Left hindlimb (tissue), 1 donor: ENCODE measurements at regions not wholly inside any gene's neighbourhood (a gene's known extent, or its start where the extent isn't known, plus 50 kb on each side); places are given as distances from the start of the nearest gene placed in this dataset.
"Not testable (repeated sequence)": the region's sequence is repeated elsewhere in the genome, so short reads cannot be mapped to it uniquely, and the experiment has no call there.

ENCODE experiments used
- DNase-seq: peaks from one replicate; pipeline ENCODE4 v3.0.0-alpha.2; 2018

DNA sequence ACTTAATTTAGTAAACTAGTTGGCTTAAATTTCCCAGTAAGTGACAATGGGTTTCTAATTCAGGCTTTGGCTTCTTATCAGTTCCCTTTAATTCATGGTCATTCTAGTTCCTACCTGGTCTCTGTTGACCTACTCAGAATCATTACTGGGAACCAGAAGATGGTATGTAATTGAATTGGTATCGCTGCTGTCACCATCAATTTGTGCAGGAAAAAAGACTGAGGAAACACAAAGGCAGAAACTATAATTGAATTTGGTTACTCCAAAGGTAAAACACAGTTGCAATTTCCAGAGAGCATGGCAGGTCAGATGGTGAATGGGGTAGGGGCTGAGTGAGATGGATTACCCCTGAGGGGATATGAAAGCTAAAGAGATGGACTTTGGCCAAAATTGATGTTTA lies 226.5 kb upstream of the GAP43 start:
- DNase-seq, result no peak

GRCh38 chr3:115397433-115397832 lies 225.9 kb upstream of the GAP43 start:
- DNase-seq, result no peak

GRCh38 chr3:115398506-115398905 lies 224.8 kb upstream of the GAP43 start:
- DNase-seq, result no peak

DNA sequence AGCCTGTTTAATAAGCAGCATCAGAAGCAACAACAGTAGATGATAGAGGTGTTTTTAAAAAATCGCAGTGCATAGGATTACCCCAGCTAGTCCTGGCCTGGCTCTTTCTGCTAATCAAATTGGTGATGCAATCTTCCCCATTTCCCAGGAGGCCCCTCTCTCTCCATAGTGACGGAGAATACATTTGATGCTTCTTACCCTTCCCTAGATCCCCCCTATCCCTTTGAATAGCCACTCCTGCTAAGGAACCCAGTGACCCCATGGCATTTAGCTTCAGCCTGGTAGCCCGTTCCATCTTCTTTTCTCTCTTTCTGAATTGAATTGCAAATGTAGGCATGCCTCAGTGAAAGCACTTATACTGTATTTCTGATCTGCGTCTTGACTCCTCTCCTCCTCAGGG lies 223.6 kb upstream of the GAP43 start:
- no peak for DNase-seq

GRCh38 chr3:115401298-115401697 lies 222.0 kb upstream of the GAP43 start:
- DNase-seq, result no peak

DNA sequence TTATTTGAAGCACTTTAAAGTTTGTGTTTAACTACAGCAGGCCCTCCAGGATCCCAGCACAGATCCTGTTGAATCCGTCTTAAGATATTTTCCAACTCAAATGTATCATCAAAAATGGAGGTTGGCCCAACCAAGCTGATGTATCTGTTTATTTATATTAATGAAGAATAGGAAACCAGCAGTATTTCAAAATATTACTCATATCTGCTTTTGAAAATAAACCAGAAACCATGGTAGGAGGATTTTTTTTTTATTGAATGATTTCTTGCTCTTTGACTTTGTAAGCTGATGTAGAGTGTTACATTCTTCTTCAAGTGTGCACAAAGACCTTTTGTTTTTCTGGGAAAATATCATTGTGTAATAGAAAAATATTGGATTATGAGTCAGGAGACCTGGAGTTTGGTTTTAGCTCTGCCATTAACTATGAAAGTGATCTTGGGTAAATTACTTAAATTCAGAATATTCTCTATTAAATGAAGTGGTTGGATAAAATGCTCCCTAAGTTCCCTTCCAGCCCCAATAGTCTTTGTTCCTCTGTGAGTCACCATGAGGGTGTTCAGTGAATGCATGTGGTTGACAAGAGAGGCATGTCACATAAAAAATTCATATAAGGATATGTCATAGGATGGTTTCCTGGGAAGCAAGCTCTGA lies 221.3 kb upstream of the GAP43 start:
- DNase-seq, result no peak

DNA sequence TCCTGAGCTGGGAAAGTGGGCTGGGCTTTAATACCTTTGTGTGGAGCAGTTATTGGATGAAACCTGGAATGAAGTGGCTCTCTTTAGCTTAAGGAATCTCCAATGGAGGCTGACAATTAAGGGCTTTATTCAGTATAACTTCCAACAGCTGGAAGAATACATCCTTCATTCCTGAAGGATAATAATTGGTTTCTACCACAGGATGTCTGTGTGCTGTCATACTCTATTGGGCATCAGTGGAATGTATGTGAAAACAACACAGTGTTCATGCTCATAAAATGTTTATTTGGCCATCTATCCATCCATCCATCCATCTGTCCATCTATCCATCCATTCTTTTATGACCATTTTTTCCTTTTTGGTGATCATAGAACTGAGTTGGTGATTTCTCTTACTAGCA lies 220.7 kb upstream of the GAP43 start:
- no peak for DNase-seq

DNA sequence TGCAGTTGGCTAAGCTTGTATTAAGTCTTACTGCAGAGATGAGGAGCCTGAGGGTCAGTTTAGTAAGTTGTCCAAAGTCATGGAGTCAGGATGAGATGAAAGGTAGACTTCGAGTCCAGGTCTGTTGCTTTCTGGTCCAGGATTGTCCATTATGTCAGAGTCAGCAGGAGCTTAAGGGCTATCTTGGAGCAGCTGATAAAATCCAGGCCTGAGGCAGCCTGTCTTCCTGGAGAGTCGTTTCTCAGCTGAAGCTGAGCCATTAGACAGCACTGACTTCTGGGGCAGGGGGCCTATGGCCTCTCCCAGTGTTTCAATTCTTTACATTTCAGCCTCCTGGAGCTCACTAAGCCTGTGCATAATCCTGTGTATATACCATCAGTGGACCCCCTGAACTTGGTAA lies 219.5 kb upstream of the GAP43 start:
- DNase-seq, result no peak

GRCh38 chr3:115409596-115409995 lies 213.7 kb upstream of the GAP43 start:
- DNase-seq, result no peak

- DNase-seq, result not testable (repeated sequence)
Measured at GRCh38 chr3:115414610-115415009, 208.7 kb upstream of the GAP43 start.

DNA sequence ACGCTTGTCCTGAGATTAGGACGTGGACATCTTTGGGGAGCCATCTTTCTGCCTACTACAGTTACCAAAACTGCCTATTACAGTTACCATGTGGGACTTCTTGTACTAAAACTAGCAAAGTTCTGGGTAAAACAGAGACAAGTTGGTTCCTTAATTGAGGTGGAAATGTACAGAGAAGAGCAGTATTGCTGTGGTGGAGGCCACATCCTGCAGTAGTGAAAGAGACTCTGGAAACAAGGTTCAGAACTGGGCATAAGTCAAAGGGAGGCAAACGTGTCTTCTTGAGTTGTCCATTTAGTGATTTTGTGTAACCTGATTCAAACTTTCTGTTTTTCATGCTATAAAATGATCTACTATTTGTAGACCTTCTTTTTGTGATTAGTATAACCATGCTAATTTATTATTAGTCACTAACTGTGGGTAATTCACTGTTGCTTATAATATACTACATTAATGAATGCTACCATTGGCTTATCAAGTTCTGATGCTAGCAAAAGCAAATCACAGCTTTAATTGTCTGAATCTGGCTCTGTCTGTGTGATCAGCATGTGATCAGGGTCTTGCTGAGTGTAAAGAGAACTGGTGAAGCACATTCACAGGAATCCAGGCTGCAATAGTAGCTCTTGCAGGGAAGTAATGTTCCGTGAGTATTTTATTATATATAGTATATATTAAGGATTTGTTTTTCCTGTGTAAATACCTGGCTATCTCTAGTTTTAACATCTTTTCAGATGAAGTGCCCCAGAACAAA lies 207.9 kb upstream of the GAP43 start:
- no peak for DNase-seq

GRCh38 chr3:115418583-115418982 lies 204.7 kb upstream of the GAP43 start:
- no peak for DNase-seq

GRCh38 chr3:115420086-115420485 lies 203.2 kb upstream of the GAP43 start:
- no peak for DNase-seq

DNA sequence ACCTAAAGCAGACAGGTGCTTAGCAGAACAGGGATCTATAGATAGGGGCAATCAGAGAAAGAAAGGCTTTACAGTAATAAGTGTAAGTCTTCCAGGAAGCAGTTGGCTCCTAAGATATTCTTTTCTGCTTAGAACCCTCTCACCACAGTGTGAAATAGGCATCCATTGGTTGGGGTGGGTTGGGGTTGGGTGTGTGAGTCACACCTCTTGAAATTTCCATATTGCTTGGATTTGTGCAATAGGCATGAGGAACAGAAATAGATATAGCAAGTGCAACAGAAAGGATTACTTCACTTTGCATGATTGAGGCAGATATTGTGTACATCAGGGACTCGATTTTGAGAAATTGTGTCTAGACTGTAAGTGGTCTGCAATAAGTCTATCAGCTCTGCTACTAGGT lies 200.1 kb upstream of the GAP43 start:
- DNase-seq, result no peak

DNA sequence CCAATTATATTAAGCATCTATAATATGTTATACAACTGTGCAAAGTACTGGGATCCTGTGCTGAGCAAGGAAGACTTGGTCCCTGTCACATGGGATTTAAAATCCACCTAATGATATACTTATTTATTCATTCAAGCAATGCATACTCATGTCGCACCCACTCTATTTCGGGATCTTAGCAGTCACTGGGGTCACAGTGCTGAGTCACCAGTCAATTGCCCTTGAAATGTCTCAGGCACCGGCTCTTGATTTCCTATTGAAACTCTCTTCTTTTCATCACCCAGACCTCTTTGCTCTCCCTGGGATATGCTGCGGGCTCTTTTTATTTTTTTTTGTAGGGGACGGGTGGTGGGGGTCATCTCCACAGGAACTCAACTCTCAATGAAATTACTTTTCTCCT lies 194.5 kb upstream of the GAP43 start:
- DNase-seq, result no peak

- no peak for DNase-seq
Measured at GRCh38 chr3:115436767-115437301, 186.5 kb upstream of the GAP43 start.

DNA sequence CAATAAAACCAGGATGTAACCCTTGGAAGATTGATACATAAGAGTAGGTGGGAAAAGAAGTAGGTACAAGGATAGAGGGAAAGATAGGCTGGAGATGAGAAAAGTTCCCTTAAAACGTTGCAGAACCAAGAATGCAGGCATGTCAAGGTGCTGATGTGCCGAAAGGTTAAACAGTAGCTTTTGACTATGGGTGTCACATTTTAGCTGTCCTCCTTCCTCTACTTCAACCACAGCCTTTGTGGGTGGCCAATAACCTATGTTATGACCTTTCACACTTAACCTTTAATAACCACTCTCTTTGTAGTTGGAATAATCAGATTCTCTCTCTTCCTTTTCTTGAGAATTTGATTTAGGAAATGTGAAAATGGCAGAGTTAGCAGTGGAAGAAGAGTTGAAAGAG lies 184.5 kb upstream of the GAP43 start:
- DNase-seq, result no peak

GRCh38 chr3:115445559-115445958 lies 177.8 kb upstream of the GAP43 start:
- DNase-seq, result no peak

- DNase-seq, result no peak
Measured at GRCh38 chr3:115448851-115449250, 174.5 kb upstream of the GAP43 start.

DNA sequence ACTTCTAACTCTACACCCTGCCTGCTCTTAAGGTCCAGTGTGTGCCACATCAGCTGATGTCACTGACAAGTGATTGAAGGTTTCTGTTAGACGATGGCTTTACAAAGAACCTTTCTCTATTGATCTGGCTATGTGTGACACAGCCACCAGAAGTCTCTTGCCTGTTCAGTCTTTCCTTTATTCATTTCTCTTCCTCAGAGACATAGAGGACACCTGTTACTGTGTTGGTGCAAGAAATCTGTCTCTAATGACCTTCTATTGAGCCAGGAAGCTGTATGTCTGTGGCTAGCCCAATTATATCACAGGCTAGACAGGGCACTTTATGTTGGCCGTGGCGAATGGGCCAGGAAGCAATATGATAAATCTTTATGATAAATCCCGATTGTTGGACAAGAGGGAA lies 173.3 kb upstream of the GAP43 start:
- no peak for DNase-seq

GRCh38 chr3:115464036-115464435 lies 159.3 kb upstream of the GAP43 start:
- DNase-seq, result no peak

DNA sequence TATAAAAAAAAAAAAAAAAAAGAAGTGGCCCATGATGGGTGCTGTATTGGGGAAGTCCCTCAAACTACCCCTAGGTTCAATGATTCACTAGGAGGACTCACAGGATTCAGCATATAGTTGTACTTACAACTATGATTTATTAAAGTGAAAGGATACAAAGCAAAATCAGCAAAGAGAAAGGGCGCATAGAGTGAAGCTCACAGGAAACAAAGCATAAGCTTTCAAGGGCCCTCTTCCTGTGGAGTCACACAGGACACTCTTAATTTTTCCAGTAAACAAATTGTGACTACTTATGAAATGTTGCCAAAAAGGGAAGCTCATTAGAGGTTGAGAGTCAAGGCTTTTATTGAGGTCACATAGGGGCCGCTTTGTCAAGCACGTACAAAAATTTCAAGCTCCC lies 153.7 kb upstream of the GAP43 start:
- DNase-seq, result no peak

- no peak for DNase-seq
Measured at GRCh38 chr3:115470254-115470653, 153.1 kb upstream of the GAP43 start.

- no peak for DNase-seq
Measured at GRCh38 chr3:115475178-115476041, 147.9 kb upstream of the GAP43 start.
